Astrocyte (in vitro differentiated cells and primary cell): ENCODE measurements at regions not wholly inside any gene's neighbourhood (a gene's known extent, or its start where the extent isn't known, plus 50 kb on each side); places are given as distances from the start of the nearest gene placed in this dataset.

Experiments
- DNase-seq: peaks from one replicate; pipeline ENCODE4 v3.0.0-alpha.2; 2010; ENCODE audit warnings: low read depth
- FAIRE-seq: peaks from 2 replicates; lab custom pipeline; 2011; peaks lifted over from hg19 to GRCh38; lab: Jason Lieb, UNC
- H2AFZ ChIP-seq: 2 replicates; pipeline ENCODE4 v1.6.0; 2012; ENCODE audit warnings: low read depth, low read length, inconsistent platforms
- H3K27ac ChIP-seq: 2 replicates; pipeline ENCODE4 v1.5.1; 2011; ENCODE audit warnings: low read depth, low read length, inconsistent platforms
- H3K27me3 ChIP-seq: 2 replicates; pipeline ENCODE4 v1.6.0; 2011; ENCODE audit warnings: low read length, inconsistent platforms; ENCODE audit not compliant: insufficient read depth
- H3K36me3 ChIP-seq: 2 replicates; pipeline ENCODE4 v1.5.1; 2011; ENCODE audit warnings: low read length, inconsistent platforms; ENCODE audit not compliant: insufficient read depth
- H3K4me1 ChIP-seq: 2 replicates; pipeline ENCODE4 v1.5.1; 2011; ENCODE audit warnings: low read length, inconsistent platforms; ENCODE audit not compliant: insufficient read depth
- H3K4me2 ChIP-seq: 2 replicates; pipeline ENCODE4 v1.6.0; 2012; ENCODE audit warnings: low read length, inconsistent platforms
- H3K4me3 ChIP-seq: 2 replicates; pipeline ENCODE4 v1.5.1; 2011; ENCODE audit warnings: low read depth, mild to moderate bottlenecking, low read length, inconsistent platforms; ENCODE audit not compliant: insufficient read depth
- H3K79me2 ChIP-seq: 2 replicates; pipeline ENCODE4 v1.6.0; 2012; ENCODE audit warnings: mild to moderate bottlenecking, low read length, inconsistent platforms; ENCODE audit not compliant: insufficient read depth
- H3K9ac ChIP-seq: 2 replicates; pipeline ENCODE4 v1.6.0; 2012; ENCODE audit warnings: mild to moderate bottlenecking, low read length, inconsistent platforms
- H3K9me3 ChIP-seq: 2 replicates; pipeline ENCODE4 v1.5.1; 2012; ENCODE audit warnings: low read depth, mild to moderate bottlenecking, low read length, inconsistent platforms; ENCODE audit not compliant: insufficient read depth
- H4K20me1 ChIP-seq: 2 replicates; pipeline ENCODE4 v1.6.0; 2012; ENCODE audit warnings: low read length, inconsistent platforms; ENCODE audit not compliant: insufficient read depth
- H3K27ac Mint-ChIP-seq: one replicate; pipeline ENCODE4 v1.8.0; 2021; ENCODE audit warnings: mild to moderate bottlenecking, mixed read lengths; ENCODE audit not compliant: unreplicated experiment
- H3K27me3 Mint-ChIP-seq: one replicate; pipeline ENCODE4 v1.8.0; 2021; ENCODE audit warnings: low read depth, mixed read lengths; ENCODE audit not compliant: unreplicated experiment
- H3K36me3 Mint-ChIP-seq: one replicate; pipeline ENCODE4 v1.8.0; 2021; ENCODE audit warnings: low read depth, mixed read lengths; ENCODE audit not compliant: unreplicated experiment
- H3K4me1 Mint-ChIP-seq: one replicate; pipeline ENCODE4 v1.8.0; 2021; ENCODE audit warnings: low read depth, mixed read lengths; ENCODE audit not compliant: unreplicated experiment
- H3K4me3 Mint-ChIP-seq: one replicate; pipeline ENCODE4 v1.8.0; 2021; ENCODE audit warnings: mild to moderate bottlenecking, moderate library complexity, mixed read lengths; ENCODE audit not compliant: unreplicated experiment
- H3K9me3 Mint-ChIP-seq: one replicate; pipeline ENCODE4 v1.8.0; 2021; ENCODE audit warnings: mild to moderate bottlenecking, mixed read lengths; ENCODE audit not compliant: unreplicated experiment
- CTCF ChIP-seq: IDR thresholded peaks from 2 replicates; pipeline ENCODE4 v1.5.1; 2011; ENCODE audit warnings: low read depth, mild to moderate bottlenecking, inconsistent platforms, low read length, moderate library complexity; ENCODE audit not compliant: insufficient read depth
- EZH2 ChIP-seq: IDR thresholded peaks from 2 replicates; pipeline ENCODE4 v1.6.1; 2012; ENCODE audit warnings: mild to moderate bottlenecking, low read length, inconsistent platforms; ENCODE audit not compliant: insufficient read depth

GRCh38 chr16:63830061-63830460, 1291.8 kb downstream of the CDH11 start:
- Mint-ChIP-seq H3K27me3 (no peaks in the 10 kb centered on the region), H3K36me3 (no peaks in the 10 kb centered on the region), H3K27ac (no peak overlapping the region), H3K4me3 (no peak overlapping the region), H3K9me3 (peaks cover 2% of the 10 kb centered on the region), H3K4me1 (no peaks in the 10 kb centered on the region)
- Histone ChIP-seq H3K4me3 (no peak overlapping the region), H3K4me2 (no peak overlapping the region), H3K27me3 (no peaks in the 10 kb centered on the region), H2AFZ (no peak overlapping the region), H3K9ac (no peak overlapping the region), H4K20me1 (no peaks in the 10 kb centered on the region), H3K36me3 (no peaks in the 10 kb centered on the region), H3K9me3 (no peaks in the 10 kb centered on the region), H3K79me2 (no peaks in the 10 kb centered on the region), H3K4me1 (no peaks in the 10 kb centered on the region), H3K27ac (no peak overlapping the region)
- FAIRE-seq (no peak), DNase-seq (no peak)
- TF ChIP-seq CTCF (no peak), EZH2 (no peak)

GRCh38 chr16:63822818-63823217, 1299.0 kb downstream of the CDH11 start:
- H3K4me3 Mint-ChIP-seq, result no peak overlapping the region
- no peaks in the 10 kb centered on the region for H3K27me3 Mint-ChIP-seq
- H3K36me3 Mint-ChIP-seq, result no peaks in the 10 kb centered on the region
- Histone ChIP-seq H2AFZ (no peak overlapping the region), H3K9me3 (no peaks in the 10 kb centered on the region), H3K4me2 (no peak overlapping the region), H3K27me3 (no peaks in the 10 kb centered on the region), H3K9ac (no peak overlapping the region), H3K36me3 (no peaks in the 10 kb centered on the region), H4K20me1 (no peaks in the 10 kb centered on the region), H3K4me3 (no peak overlapping the region), H3K79me2 (no peaks in the 10 kb centered on the region), H3K4me1 (no peaks in the 10 kb centered on the region), H3K27ac (no peak overlapping the region)
- DNase-seq (no peak), FAIRE-seq (no peak)
- no peak overlapping the region for H3K27ac Mint-ChIP-seq
- no peak for TF ChIP-seq EZH2
- H3K9me3 Mint-ChIP-seq, result peaks cover 6% of the 10 kb centered on the region
- H3K4me1 Mint-ChIP-seq, result no peaks in the 10 kb centered on the region

GRCh38 chr16:63816276-63816675, 1305.6 kb downstream of the CDH11 start:
- Mint-ChIP-seq H3K27me3 (no peaks in the 10 kb centered on the region), H3K4me3 (no peak overlapping the region), H3K9me3 (peaks cover 6% of the 10 kb centered on the region), H3K36me3 (no peaks in the 10 kb centered on the region), H3K4me1 (peaks cover 1% of the 10 kb centered on the region), H3K27ac (no peak overlapping the region)
- FAIRE-seq (no peak), DNase-seq (no peak)
- Histone ChIP-seq H4K20me1 (no peaks in the 10 kb centered on the region), H3K4me1 (no peaks in the 10 kb centered on the region), H3K4me2 (no peak overlapping the region), H3K9me3 (no peaks in the 10 kb centered on the region), H3K79me2 (no peaks in the 10 kb centered on the region), H3K27ac (no peak overlapping the region), H3K4me3 (no peak overlapping the region), H3K27me3 (no peaks in the 10 kb centered on the region), H3K9ac (no peak overlapping the region), H3K36me3 (no peaks in the 10 kb centered on the region), H2AFZ (no peak overlapping the region)
- TF ChIP-seq EZH2 (no peak), CTCF (no peak)
